NOMO-1 treated with dmso at 0.1 percent for 144 hours (cell line): ENCODE measurements at regions not wholly inside any gene's neighbourhood (a gene's known extent, or its start where the extent isn't known, plus 50 kb on each side); places are given as distances from the start of the nearest gene placed in this dataset.

Source experiments
- DNase-seq: peaks from one replicate; lab custom pipeline; 2025; ENCODE audit not compliant: unreplicated experiment; lab: John Stamatoyannopoulos, UW

DNA sequence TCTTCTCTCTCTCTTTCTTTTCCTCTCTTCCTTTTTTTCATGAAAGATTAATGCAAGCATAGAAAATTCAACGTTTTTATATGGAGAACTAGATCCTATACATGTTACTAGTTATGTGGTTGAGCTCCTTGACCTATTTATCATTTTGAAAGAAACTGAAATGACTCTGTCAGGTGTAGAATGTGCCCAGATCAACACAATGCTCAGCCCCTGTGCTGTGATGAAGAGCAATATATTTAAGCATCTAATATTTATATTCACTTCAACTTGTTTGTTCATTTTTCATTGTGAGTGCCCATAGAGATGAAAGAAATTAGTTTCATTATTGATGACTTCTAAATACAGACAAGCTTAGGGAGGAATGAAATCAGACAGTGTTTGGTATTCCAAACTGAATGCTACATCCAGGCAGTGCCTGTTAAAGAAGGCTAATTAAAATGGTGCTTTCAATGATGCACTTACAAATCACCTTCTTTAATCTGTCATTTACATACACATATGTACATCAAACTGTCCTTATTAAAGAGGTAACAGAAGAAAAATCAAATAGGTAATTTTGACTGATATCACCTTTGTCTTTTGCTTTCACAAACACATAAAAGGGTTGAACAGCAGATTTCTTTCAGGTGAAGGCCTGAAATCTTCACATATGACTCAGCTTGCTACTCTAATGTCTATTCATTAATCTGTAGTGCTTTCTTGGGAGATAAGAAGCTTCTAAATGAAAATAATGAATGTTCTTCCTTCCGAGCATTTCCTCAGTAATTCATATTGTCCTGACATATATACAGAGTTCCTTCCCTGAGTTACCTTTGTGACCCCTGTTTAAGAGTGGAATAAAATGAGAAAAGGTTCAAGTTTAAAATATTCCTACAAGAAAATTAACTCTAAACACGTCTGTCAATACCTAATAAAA, 915.9 kb downstream of the PDHA2 start:
- DNase-seq = no peak

DNA sequence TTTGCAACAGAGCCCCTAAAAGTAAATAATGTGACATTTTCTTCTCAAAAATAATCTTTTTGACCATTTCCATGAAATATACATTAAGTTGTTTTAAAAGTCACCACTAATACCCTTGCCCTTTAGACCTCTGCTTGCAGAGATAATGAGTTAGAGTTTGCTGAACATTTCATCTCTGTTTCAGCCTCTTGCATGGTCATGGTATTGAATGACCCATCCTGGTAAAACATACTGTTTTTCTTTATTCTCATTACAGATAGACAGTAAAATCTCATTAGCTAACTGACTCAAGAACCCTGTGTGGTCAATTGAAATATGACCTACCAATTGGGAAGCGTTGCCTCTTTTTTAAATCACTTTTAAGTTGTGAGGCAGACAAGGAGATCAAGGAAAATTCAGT, 916.7 kb downstream of the PDHA2 start:
- DNase-seq = no peak

- DNase-seq = no peak
These were observed 923.7 kb downstream of the PDHA2 start for GRCh38 chr4:96763546-96763945.

DNA sequence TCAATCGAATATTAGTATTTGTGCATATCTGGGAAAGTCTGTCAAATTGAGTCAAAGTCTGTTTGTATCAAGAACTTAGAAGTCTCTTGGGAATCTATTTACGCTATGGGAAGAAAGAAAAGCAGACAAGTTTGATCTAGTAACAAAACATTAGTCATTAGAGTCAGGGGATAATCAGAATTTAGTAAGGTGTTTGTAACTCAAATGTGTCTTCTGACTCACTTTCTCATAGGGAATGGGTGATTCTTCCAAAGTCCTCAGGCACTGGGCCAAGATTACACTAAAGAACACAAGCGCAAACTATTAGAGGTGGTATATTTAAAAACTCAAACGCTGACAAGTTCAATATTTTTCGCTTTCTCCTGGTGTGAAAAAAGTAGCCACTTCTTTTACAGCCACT, 926.5 kb downstream of the PDHA2 start:
- no peak for DNase-seq

DNA sequence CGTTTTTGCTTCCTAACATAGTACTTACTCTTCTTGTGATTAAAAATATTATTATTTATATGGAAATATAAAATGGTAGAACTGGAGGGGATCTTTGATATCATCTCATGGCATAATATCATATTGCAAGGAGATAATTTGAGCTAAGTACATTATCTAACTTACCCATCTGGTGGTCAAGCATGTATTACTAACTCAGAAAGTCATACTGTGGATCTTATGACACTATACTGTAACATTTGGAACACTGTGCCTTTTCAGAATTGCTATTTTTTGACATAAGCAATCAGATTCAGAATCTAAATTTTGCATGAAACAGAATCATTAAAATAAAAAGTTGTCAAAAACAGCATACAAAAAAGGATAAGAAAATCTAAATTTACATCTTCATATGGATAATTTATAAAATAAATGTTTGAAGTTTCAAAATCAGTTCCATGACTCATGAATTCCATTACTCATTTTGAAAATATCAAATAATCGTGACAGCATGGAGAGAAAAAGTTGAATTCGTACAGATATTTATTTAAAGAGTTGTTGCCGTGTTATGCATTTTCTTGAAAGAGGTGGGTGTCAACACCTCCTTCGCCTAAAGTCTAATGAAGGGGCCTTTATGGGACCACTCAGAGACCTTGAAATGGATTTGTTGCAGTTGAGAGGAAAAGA, 928.1 kb downstream of the PDHA2 start:
- no peak for DNase-seq

- DNase-seq = no peak
These were observed 935.6 kb downstream of the PDHA2 start for GRCh38 chr4:96775501-96775900.

GRCh38 chr4:96776920-96777527, 937.1 kb downstream of the PDHA2 start:
- DNase-seq = no peak

- DNase-seq = no peak
These were observed 944.4 kb downstream of the PDHA2 start for GRCh38 chr4:96784336-96784735.

DNA sequence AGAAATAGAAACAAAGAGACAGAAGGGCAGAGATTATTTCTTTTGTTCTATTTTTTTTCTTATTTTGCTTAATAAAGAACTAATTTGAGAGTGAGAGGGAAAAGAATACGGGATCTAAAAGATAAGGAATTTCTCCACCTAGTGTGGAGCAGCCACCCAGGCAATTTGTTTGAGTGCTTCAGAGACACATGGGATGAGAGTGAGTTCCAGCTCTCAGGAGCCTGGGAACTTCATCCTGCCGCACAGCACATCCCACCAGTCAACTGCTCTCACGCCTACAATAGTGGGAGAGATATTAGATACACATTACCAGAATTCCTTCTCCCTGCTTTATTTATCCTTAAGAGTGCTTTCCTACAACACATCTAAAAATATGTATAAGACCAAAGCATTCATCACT, 946.4 kb downstream of the PDHA2 start:
- no peak for DNase-seq

DNA sequence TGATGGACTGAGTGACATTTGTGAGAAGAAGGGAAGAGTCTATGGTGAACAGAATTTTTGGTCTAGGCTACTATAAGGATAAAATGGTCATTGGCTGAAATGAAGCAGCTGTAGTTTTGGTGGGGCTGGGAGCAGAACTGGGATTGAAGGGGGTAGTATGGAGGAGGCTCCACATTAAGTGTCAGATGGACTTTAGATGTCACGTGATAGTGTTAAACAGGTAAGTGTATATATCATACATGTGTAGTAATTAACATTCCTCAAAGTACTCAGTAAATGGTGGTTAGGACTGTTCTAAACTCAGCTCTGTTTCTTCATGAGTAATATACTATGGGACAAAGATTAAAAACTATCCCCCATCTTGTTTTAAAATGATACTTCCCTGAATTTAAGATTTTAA, 947.9 kb downstream of the PDHA2 start:
- DNase-seq = no peak

GRCh38 chr4:96809563-96809962, 969.7 kb downstream of the PDHA2 start:
- no peak for DNase-seq

DNA sequence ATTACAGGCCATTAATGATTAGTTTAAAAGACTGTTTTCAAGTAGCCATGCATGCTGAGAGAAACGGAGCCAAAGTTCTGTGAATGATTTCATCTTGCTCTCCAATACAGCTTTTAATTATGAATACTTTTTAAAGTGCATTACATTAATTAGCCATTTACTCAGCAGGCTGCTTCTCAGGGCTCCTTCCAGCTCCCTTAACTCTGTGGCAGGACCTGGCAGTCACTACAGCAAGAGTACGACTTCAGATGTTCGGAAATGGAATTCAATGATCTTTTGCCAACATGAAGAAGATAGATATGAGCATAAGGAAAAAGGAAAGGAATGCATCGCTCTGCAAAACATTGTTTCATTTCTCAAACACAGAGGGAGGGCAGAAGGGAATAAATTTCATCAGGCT, 987.2 kb downstream of the PDHA2 start:
- no peak for DNase-seq

DNA sequence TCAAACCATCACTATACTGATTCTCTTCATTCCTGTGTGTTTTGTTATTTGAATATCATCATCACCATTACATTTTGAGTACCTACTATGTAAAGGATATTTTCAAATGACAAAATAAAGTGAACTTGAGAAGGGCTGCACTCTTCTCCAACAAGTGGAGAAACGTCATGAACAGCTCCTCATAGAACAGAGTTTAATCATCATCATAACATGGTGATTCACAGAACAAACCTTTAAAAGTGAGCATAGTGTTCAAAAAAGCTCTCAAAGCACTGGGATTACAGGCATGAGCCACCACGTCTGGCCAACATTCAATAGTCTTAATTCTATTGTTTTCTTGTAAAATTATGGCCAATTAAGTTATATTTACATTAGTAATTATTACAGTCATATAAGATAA, 993.9 kb downstream of the PDHA2 start:
- no peak for DNase-seq

GRCh38 chr4:96835991-96836390, 996.1 kb downstream of the PDHA2 start:
- DNase-seq = no peak

- no peak for DNase-seq
These were observed 999.5 kb downstream of the PDHA2 start for GRCh38 chr4:96839441-96839840.

DNA sequence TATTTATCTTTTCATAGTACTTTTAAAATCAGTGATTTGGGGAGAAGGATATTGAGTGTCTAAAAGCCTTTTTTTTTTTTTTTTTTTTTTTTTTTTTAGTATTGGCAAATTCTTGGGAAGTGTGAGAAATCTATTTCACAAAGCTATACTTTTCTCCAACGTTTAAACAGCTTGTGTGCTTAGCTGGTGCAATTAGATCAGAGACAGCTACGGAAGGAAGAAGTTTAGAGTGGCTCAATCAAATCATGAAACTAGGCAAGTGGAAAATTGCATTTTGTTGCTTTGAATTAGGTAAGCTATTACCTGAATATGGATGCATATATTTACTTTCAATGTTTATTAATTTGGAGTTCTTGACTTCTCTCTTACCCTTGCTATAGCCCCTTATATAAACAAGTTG, 1001.9 kb downstream of the PDHA2 start:
- no peak for DNase-seq

DNA sequence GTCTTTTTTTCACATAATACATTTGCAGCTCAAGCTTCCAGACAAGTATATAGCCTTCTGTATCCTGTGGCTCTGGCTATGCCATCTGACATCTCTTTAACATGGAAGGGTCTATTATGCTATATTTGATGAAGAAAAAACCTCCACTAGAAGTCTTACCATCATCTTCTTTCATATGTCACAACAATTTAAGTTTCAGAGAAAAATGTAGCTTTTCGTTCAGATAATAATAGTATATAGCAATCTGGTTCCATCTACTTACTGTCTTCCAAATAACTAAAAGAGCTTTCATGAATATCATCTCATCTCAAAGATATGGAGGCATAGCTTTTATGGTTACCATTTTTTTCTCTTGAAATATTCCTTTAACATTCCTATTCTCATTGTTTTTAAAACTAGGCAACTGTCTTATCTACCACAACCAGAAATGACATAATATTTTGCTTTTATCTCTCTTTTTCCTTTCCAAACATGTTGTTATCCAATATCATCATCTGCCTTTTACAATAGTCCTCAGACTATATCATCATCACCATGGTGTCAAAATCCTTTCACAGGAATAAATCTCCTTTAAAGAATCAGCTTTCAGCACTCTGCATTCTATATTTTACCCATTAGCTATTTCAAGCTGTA, 1005.1 kb downstream of the PDHA2 start:
- DNase-seq = no peak

GRCh38 chr4:96845819-96846218, 1005.9 kb downstream of the PDHA2 start:
- DNase-seq = no peak

DNA sequence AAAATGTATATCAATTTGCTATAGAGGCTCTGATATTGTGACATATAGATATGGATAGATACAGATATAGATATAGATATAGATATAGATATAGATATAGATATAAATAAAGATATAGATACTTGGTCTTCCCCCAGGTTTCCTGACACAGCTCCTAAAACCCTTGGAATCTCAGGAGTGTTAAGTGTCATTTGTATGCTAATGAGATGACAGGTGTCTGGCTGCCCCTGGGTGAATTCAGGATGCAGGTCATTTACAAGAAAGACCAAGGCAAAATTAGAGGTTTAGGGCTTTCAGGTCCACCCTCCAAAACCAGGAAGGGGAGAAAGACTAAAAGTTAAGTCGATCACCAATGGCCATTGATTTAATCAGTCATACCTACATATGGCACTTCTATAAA, 1034.8 kb downstream of the PDHA2 start:
- no peak for DNase-seq

- DNase-seq = no peak
These were observed 1039.6 kb downstream of the PDHA2 start for GRCh38 chr4:96879527-96879926.

DNA sequence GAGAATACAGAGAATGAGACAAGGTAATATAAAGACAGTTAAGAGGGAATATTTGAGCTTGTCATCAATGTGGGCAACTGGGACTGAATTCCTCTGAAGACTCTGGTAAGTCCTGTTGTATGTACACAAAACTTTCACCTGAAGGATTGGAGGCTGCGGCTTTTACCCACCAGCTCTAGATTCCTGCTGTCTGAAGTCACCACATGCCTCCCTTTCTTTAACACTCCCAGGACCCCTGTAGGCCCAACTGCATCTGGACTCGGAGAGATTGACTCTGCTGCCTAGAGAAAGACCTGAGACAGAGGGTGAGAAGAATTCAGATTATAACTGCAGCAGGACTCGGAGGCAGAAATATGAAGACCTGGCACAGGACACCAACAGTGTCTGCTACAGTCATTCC, 1048.0 kb downstream of the PDHA2 start:
- DNase-seq = no peak

DNA sequence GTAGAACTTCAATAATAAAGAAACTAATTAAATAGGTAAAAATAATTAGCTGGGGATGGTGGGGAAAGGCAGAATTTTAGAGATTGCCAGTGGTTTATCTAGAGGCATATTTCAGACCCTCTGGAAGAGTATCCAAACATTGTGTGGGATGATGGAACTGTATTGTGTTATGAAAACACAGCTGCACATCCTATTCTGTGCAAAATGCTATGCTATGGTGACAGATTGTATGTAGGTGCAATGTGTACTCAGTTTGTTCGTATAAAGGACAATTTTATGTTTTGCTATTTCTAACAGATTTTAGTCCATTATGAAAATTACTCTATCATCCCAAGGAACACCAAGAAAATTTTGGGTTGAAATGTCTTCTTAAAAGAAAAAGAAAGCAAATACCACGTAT, 1054.7 kb downstream of the PDHA2 start:
- no peak for DNase-seq
